Psoas muscle (tissue), 7 donors: ENCODE measurements at regions not wholly inside any gene's neighbourhood (a gene's known extent, or its start where the extent isn't known, plus 50 kb on each side); places are given as distances from the start of the nearest gene placed in this dataset.
A peak's percentile ranks its signal among the peaks of the same experiment; 100 is the strongest.

Source experiments
- ATAC-seq, 4 donors: fragments of 200-7000 bp; cut with Tn5 transposase; one replicate each; pipeline ENCODE4 v1.9.1; 2020; ENCODE audit warnings: moderate library complexity in 3 of 4, mild to moderate bottlenecking in 2 of 4
- DNase-seq, 2 donors: peaks; one replicate each; pipeline ENCODE4 v3.0.0-alpha.2; 2020
- H3K27ac ChIP-seq: fragments of 200-600 bp; one replicate; pipeline ENCODE4 v1.8.0; 2022
- H3K27me3 ChIP-seq, 3 donors: fragments of 200-600 bp in 1 of 3; one replicate each; pipeline versions ENCODE4 v1.6.1 to v1.8.0; 2013 to 2022; ENCODE audit warnings: low read length in 2 of 3, mild to moderate bottlenecking in 2 of 3, moderate library complexity in 1 of 3; ENCODE audit not compliant: insufficient read depth in 3 of 3
- H3K36me3 ChIP-seq, 2 donors: fragments of 200-600 bp in 1 of 2; one replicate each; pipeline versions ENCODE4 v1.6.1 to v1.8.0; 2013 to 2022; ENCODE audit warnings: low read depth in 1 of 2, mild to moderate bottlenecking in 1 of 2, moderate library complexity in 1 of 2; ENCODE audit not compliant: insufficient read depth in 1 of 2
- H3K4me1 ChIP-seq: fragments of 200-600 bp; one replicate; pipeline ENCODE4 v1.8.0; 2022
- H3K4me3 ChIP-seq: fragments of 200-600 bp; one replicate; pipeline ENCODE4 v1.8.0; 2022; ENCODE audit warnings: mild to moderate bottlenecking
- H3K9me3 ChIP-seq: fragments of 200-600 bp; one replicate; pipeline ENCODE4 v1.8.0; 2022
- WGBS, 3 donors: extraction: QIAGEN DNeasy Blood & Tissue Kit; methylation state at CpG; one replicate each; pipeline versions ENCODE4 v1.1.6 to v1.1.7; 2013; 5-methylcytosine and 5-hydroxymethylcytosine counted together
- intact Hi-C, 2 donors: fragments of 100-400 bp; cut with DNase I; formaldehyde crosslinking; loops; one replicate each; pipeline versions ENCODE4 v1.11.0 to v1.14.2; 2022
- TF ChIP-seq, protein P1 (sequence below): fragments of 200-600 bp; IDR thresholded peaks from one replicate; pipeline ENCODE4 v1.8.0; 2022; ENCODE audit warnings: antibody characterized with exemption
- donor health status: healthy with polysubstance abuse.
- donor health status: DM: no; HTN: no; CAD: no; lungs with moderate emphysema.
- donor health status: Bipolar disorder and iron deficiency.
- donor health status: healthy.
- donor health status: DM: yes; HTN: yes; CAD: no.
- donor health status: DM: no; HTN: no; CAD: no.
- donor health status: DM: yes; HTN: yes; CAD: no.

GRCh38 chr10:71046747-71047146, 158.4 kb upstream of the PCBD1 start:
- DNase-seq: peak in 1 of 2 donors; percentile 25
- ATAC-seq: no peak
- Histone ChIP-seq H3K4me3 (no peak overlapping the region), H3K27ac (no peak overlapping the region), H3K27me3 (no peaks in the 10 kb centered on the region), H3K9me3 (no peaks in the 10 kb centered on the region), H3K36me3 (no peaks in the 10 kb centered on the region), H3K4me1 (no peaks in the 10 kb centered on the region)
- 87 to 97% (median 94%) methylated on average over 5 of the region's 5 CpGs for WGBS, 3 donors
- intact Hi-C loops: no loop called here
- TF ChIP-seq, protein P1, sequence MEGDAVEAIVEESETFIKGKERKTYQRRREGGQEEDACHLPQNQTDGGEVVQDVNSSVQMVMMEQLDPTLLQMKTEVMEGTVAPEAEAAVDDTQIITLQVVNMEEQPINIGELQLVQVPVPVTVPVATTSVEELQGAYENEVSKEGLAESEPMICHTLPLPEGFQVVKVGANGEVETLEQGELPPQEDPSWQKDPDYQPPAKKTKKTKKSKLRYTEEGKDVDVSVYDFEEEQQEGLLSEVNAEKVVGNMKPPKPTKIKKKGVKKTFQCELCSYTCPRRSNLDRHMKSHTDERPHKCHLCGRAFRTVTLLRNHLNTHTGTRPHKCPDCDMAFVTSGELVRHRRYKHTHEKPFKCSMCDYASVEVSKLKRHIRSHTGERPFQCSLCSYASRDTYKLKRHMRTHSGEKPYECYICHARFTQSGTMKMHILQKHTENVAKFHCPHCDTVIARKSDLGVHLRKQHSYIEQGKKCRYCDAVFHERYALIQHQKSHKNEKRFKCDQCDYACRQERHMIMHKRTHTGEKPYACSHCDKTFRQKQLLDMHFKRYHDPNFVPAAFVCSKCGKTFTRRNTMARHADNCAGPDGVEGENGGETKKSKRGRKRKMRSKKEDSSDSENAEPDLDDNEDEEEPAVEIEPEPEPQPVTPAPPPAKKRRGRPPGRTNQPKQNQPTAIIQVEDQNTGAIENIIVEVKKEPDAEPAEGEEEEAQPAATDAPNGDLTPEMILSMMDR: no peak

DNA sequence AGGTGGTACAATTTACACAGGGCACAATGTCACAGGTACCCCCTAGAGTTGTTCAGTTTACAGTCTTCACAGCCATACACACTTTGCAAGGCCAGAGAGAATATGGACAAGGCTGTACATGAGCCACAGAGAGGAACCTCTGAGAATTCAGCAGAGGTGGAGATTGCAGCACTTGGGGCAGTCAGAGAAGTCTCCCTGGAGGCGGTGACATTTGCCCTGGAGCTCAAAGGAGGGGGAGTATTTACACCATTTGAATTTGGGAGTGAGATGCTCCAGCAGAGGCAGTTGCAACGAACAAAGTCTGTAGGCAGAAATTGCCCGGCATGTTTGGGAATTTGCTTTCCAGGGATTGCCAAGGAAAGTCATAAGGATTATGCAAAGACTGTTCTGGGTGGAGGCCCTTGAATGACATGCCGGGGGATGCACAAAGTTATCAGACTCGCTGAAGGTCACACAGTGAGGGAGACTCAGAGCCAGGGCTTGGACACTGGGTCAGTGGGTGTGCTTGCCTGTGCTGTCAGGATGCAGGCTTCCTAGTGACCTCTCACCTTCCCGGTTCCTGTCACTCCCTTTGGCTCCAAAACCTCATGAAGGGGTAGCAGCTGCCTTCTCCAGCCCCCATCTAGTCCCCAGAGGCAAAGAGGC, 160.7 kb upstream of the PCBD1 start:
- WGBS, 3 donors: 68 to 76% (median 70%) methylated on average over 6 of the region's 6 CpGs
- ATAC-seq (no peak), DNase-seq (peak in 1 of 2 donors; percentile 31)
- Histone ChIP-seq H3K9me3 (no peaks in the 10 kb centered on the region), H3K4me1 (no peaks in the 10 kb centered on the region), H3K4me3 (no peak overlapping the region), H3K36me3 (no peaks in the 10 kb centered on the region), H3K27me3 (no peaks in the 10 kb centered on the region), H3K27ac (no peak overlapping the region)
- intact Hi-C loops: no loop called here
- TF ChIP-seq, protein P1: no peak

GRCh38 chr10:71049994-71050393, 161.6 kb upstream of the PCBD1 start:
- Histone ChIP-seq H3K27me3 (no peaks in the 10 kb centered on the region), H3K4me1 (no peaks in the 10 kb centered on the region), H3K27ac (no peak overlapping the region), H3K36me3 (no peaks in the 10 kb centered on the region), H3K9me3 (no peaks in the 10 kb centered on the region), H3K4me3 (no peak overlapping the region)
- DNase-seq (peak in 1 of 2 donors; percentile 20), ATAC-seq (no peak)
- intact Hi-C loops: no loop called here
- 89 to 96% (median 92%) methylated on average over 6 of the region's 6 CpGs for WGBS, 3 donors
- TF ChIP-seq, protein P1: no peak

DNA sequence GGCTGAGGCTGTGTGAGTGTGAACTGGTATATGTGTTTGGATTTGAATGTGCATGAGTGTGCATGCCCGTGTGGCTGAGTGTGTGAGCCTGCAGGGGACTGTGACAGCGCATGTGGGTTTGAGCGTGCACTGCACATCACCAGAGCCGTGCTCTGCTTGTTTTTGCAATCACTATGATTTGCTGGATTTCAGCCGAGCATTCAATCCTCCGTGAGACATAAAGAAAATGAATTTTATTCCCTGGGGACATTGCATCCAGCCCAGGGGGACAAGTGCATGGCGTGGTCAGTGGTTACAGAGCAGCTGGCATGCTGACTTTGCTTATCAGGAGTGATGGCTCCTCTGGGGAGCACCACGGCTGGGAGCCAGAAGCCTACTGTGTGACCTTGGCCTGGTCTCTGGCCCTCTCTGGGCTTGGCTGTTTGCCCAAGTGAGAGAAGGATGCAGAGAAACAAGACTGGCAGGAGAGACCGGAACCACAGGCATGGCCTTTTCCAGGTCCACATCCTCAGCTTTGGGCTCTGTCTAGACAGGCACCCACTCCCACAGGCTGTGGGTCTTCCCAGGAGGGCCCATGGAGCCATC, 160.2 kb upstream of the UNC5B start:
- 77 to 79% (median 78%) methylated on average over 9 of the region's 9 CpGs for WGBS, 3 donors
- DNase-seq (no peak), ATAC-seq (no peak)
- TF ChIP-seq, protein P1: no peak
- H3K36me3 ChIP-seq: no peaks in the 10 kb centered on the region
- no peaks in the 10 kb centered on the region for H3K9me3 ChIP-seq
- H3K27ac ChIP-seq: no peak overlapping the region
- intact Hi-C loops: no loop called here
- H3K4me3 ChIP-seq: no peak overlapping the region
- H3K4me1 ChIP-seq: no peaks in the 10 kb centered on the region
- H3K27me3 ChIP-seq: no peaks in the 10 kb centered on the region

- Histone ChIP-seq H3K9me3 (no peaks in the 10 kb centered on the region), H3K27ac (no peak overlapping the region), H3K4me3 (no peak overlapping the region), H3K4me1 (no peaks in the 10 kb centered on the region), H3K27me3 (no peaks in the 10 kb centered on the region), H3K36me3 (no peaks in the 10 kb centered on the region)
- intact Hi-C loops: no loop called here
- TF ChIP-seq, protein P1: no peak
- DNase-seq: no peak
- no peak for ATAC-seq
- 90 to 95% (median 94%) methylated on average over 4 of the region's 4 CpGs for WGBS, 3 donors
Measured at GRCh38 chr10:71052708-71053107, 159.7 kb upstream of the UNC5B start.
